ENCODE measurements at regions not wholly inside any gene's neighbourhood (a gene's known extent, or its start where the extent isn't known, plus 50 kb on each side); places are given as distances from the start of the nearest gene placed in this dataset.

DNA sequence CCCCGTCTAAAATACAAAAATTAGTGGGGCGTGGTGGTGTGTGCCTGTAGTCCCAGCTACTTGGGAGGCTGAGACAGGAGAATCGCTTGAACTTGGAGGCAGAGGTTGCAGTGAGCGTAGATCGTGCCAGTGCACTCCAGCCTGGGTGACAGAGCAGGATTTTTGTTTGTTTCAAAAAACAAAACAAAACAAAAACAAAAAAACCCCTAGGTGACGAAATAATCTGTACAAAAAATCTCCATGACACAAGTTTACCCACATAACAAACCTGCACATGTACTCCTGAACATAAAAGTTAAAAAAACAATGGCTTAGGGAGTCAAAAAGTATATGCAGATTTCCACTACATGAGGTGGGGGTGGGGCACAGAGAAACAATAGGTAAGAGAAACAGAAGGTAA is 140.5 kb upstream of the ASIC2 start:
- 69 to 75% methylated on average over 6 of the region's 6 CpGs for whole genome bisulfite sequencing, 2 donors
- no peaks in the 10 kb centered on the region for H3K4me1 ChIP-seq
- no peak for DNase-seq
- no peak overlapping the region for H3K27ac ChIP-seq
- H3K9me3 ChIP-seq, result no peaks in the 10 kb centered on the region
- no peak overlapping the region for H3K4me3 ChIP-seq
- H3K36me3 ChIP-seq, result no peaks in the 10 kb centered on the region
- TF ChIP-seq POLR2A (IDR thresholded peaks at IDR 0.05), result no peak
- TF ChIP-seq, protein P1, sequence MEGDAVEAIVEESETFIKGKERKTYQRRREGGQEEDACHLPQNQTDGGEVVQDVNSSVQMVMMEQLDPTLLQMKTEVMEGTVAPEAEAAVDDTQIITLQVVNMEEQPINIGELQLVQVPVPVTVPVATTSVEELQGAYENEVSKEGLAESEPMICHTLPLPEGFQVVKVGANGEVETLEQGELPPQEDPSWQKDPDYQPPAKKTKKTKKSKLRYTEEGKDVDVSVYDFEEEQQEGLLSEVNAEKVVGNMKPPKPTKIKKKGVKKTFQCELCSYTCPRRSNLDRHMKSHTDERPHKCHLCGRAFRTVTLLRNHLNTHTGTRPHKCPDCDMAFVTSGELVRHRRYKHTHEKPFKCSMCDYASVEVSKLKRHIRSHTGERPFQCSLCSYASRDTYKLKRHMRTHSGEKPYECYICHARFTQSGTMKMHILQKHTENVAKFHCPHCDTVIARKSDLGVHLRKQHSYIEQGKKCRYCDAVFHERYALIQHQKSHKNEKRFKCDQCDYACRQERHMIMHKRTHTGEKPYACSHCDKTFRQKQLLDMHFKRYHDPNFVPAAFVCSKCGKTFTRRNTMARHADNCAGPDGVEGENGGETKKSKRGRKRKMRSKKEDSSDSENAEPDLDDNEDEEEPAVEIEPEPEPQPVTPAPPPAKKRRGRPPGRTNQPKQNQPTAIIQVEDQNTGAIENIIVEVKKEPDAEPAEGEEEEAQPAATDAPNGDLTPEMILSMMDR (IDR thresholded peaks at IDR 0.05), result no peak
- H3K27me3 ChIP-seq, result peaks cover 0 to 6% (median 0%) of the 10 kb centered on the region in 4 donors
- intact Hi-C loops (cut with DNase I), result no loop called here

DNA sequence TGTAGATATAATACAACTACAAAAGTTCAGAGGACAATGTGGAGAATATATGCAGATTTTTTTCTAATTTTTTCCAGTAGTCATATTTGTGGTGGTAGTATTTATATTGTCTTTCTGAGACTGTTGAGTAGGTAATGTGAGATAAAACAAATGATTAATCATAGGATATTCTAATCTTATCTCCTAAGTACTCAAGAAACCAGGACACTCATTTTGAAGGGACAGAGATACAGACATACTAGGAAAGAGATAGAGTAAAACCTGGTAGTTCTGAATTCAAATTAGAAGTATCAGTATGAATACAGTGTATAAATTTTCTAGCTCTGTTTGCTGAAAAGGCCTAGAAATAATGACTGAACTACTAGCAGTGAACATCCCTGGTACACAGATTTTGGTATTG is 141.7 kb upstream of the ASIC2 start:
- no peaks in the 10 kb centered on the region for H3K4me1 ChIP-seq
- H3K36me3 ChIP-seq, result no peaks in the 10 kb centered on the region
- H3K4me3 ChIP-seq, result no peak overlapping the region
- intact Hi-C loops (cut with DNase I), result no loop called here
- TF ChIP-seq POLR2A (IDR thresholded peaks at IDR 0.05), result no peak
- H3K9me3 ChIP-seq, result no peaks in the 10 kb centered on the region
- no peaks in the 10 kb centered on the region for H3K27me3 ChIP-seq
- no peak for DNase-seq
- no peak overlapping the region for H3K27ac ChIP-seq

DNA sequence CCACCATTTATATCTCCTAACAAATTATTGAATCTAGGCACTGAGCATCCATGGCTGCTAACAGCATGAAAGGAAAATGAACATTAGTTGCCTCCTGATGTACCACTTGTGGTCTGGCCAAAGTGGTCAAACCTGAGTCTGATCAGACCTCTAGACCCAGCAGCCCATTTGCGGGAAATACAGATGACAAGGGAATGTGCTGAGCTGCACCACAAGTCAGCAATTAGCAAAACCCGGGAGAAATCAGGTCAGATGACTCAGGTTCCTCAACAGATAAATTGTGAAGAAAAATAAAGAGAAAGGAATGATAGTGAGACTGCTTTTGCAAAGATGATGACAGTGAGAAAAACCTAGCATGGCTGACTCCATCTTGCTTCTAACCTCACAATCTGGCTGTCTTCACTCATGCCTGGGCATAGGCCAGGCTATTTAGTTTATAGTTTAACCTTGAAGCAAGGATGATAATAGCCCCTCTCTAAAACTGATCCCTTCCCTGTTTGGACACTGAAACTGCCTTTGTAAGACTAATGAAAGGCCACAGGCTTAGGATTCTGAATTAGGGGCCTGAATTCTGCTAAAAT is 142.7 kb upstream of the ASIC2 start:
- no peaks in the 10 kb centered on the region for H3K9me3 ChIP-seq
- no peaks in the 10 kb centered on the region for H3K36me3 ChIP-seq
- DNase-seq, result no peak
- no peaks in the 10 kb centered on the region for H3K27me3 ChIP-seq
- WGBS, 2 donors, result 72 to 91% methylated on average over 2 of the region's 2 CpGs
- no peak overlapping the region for H3K27ac ChIP-seq
- no peaks in the 10 kb centered on the region for H3K4me1 ChIP-seq
- intact Hi-C loops (cut with DNase I), result no loop called here
- no peak overlapping the region for H3K4me3 ChIP-seq
- TF ChIP-seq, protein P1 (IDR thresholded peaks at IDR 0.05), result no peak
- no peak for TF ChIP-seq POLR2A (IDR thresholded peaks at IDR 0.05)

DNA sequence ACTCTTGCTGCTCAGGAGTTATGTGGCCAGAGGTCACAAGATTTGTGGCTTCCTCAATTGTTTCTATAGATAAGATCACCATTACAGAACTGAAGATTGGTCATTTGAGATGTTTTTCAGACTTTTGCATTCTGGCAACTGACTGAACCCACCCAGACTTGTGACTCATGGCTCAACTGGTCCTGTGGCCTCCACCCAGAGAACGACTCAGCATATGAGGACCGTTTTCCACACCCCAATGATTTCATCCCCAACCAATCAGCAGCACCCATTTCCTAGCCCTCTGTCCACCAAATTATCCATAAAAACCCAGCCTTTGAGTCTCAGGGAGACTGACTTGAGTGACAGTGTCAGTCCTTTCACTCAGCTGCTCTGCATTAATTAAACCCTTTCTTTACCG is 143.2 kb upstream of the ASIC2 start:
- 53 to 62% methylated on average over 3 of the region's 3 CpGs for WGBS, 2 donors
- no peaks in the 10 kb centered on the region for H3K4me1 ChIP-seq
- TF ChIP-seq POLR2A (IDR thresholded peaks at IDR 0.05), result no peak
- TF ChIP-seq, protein P1 (IDR thresholded peaks at IDR 0.05), result no peak
- no peaks in the 10 kb centered on the region for H3K9me3 ChIP-seq
- H3K27ac ChIP-seq, result no peak overlapping the region
- no peak for DNase-seq
- no peak overlapping the region for H3K4me3 ChIP-seq
- intact Hi-C loops (cut with DNase I), result no loop called here
- H3K36me3 ChIP-seq, result no peaks in the 10 kb centered on the region
- no peaks in the 10 kb centered on the region for H3K27me3 ChIP-seq

DNA sequence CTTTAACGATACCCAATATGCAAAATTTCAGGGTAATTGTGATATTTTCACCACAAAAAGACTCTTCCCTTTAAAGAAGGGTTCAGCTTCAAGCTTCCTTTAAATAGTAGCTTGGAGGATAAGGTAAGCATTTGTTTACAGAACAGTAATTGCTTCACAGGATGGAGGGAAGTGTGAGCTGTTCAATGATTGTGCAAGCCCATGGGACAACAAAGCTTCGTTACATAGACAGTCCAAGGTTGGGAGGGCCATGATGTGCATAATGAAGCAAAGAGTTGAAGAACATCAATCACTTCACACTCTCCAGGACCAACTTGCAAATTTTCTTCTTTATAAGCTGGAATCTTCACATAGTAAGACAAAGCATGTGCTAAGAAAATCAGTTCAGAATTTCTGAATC is 145.0 kb upstream of the ASIC2 start:
- H3K4me3 ChIP-seq, result no peak overlapping the region
- DNase-seq, result no peak

More for the DNA sequence above, 145.0 kb upstream of the ASIC2 start:
- Histone ChIP-seq H3K27me3 (no peaks in the 10 kb centered on the region), H3K9me3 (no peaks in the 10 kb centered on the region), H3K36me3 (no peaks in the 10 kb centered on the region), H3K4me1 (no peaks in the 10 kb centered on the region), H3K27ac (no peak overlapping the region)
- intact Hi-C loops (cut with DNase I), result no loop called here
- 54 to 57% methylated on average over 2 of the region's 2 CpGs for WGBS, 2 donors
- TF ChIP-seq POLR2A (IDR thresholded peaks at IDR 0.05), result no peak
- TF ChIP-seq, protein P1 (IDR thresholded peaks at IDR 0.05), result no peak

Measured in esophagus squamous epithelium (tissue), 5 donors.